ENCODE measurements at regions not wholly inside any gene's neighbourhood (a gene's known extent, or its start where the extent isn't known, plus 50 kb on each side); places are given as distances from the start of the nearest gene placed in this dataset.

DNA sequence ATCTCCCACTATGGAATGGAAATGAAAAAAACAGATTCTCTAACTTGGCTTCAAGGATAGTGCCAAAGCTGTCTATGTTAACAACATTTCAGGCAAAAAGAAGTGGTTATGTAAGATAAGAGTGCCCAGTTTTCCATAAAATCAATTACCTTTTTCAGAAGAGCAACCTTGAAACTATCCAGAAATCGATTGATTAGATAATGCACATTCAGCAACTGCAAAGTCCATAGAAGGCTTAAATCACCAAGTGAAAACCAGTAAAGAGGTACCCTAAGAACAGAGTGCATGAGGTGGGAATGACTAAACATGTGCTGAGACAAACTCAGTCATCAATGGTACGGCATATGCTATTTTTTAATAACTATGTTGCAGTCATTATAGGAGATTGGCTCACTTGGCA lies 71.9 kb upstream of the TNKS2 start:
- Mint-ChIP-seq H3K9me3 (no peaks in the 10 kb centered on the region), H3K4me1 (ENCODE audit: low read depth) (no peaks in the 10 kb centered on the region), H3K27me3 (ENCODE audit: insufficient read depth) (no peaks in the 10 kb centered on the region; the same call in 1 of the 2 replicates), H3K27ac (no peak overlapping the region), H3K4me3 (no peak overlapping the region), H3K36me3 (ENCODE audit: low read depth) (no peaks in the 10 kb centered on the region)
- TF ChIP-seq, protein P1, sequence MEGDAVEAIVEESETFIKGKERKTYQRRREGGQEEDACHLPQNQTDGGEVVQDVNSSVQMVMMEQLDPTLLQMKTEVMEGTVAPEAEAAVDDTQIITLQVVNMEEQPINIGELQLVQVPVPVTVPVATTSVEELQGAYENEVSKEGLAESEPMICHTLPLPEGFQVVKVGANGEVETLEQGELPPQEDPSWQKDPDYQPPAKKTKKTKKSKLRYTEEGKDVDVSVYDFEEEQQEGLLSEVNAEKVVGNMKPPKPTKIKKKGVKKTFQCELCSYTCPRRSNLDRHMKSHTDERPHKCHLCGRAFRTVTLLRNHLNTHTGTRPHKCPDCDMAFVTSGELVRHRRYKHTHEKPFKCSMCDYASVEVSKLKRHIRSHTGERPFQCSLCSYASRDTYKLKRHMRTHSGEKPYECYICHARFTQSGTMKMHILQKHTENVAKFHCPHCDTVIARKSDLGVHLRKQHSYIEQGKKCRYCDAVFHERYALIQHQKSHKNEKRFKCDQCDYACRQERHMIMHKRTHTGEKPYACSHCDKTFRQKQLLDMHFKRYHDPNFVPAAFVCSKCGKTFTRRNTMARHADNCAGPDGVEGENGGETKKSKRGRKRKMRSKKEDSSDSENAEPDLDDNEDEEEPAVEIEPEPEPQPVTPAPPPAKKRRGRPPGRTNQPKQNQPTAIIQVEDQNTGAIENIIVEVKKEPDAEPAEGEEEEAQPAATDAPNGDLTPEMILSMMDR (IDR thresholded peaks at IDR 0.05): no peak
- no peak for DNase-seq

DNA sequence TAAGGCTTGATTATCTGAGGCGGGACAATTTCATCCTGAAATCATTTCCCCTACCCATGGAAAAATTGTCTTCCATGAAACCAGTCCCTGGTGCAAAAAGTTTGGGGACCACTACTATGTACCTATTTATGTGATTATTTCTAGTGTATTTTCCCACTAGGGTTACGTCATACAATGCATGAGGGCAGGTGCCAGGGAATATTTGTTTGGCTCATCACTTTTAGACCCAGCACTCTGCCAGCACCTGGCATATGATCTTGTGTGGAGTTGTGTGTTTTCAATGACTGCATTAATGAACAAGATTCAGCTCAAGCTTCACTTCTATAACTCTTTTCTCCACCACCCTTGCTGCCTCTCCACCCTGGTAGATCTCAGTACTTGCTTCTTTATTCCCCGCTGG lies 73.3 kb upstream of the TNKS2 start:
- Mint-ChIP-seq H3K4me1 (ENCODE audit: low read depth) (no peaks in the 10 kb centered on the region), H3K27me3 (ENCODE audit: insufficient read depth) (peaks cover 2% of the 10 kb centered on the region; the same call in 1 of the 2 replicates), H3K9me3 (no peaks in the 10 kb centered on the region), H3K27ac (no peak overlapping the region), H3K4me3 (no peak overlapping the region), H3K36me3 (ENCODE audit: low read depth) (no peaks in the 10 kb centered on the region)
- TF ChIP-seq, protein P1 (IDR thresholded peaks at IDR 0.05): no peak
- no peak for DNase-seq

DNA sequence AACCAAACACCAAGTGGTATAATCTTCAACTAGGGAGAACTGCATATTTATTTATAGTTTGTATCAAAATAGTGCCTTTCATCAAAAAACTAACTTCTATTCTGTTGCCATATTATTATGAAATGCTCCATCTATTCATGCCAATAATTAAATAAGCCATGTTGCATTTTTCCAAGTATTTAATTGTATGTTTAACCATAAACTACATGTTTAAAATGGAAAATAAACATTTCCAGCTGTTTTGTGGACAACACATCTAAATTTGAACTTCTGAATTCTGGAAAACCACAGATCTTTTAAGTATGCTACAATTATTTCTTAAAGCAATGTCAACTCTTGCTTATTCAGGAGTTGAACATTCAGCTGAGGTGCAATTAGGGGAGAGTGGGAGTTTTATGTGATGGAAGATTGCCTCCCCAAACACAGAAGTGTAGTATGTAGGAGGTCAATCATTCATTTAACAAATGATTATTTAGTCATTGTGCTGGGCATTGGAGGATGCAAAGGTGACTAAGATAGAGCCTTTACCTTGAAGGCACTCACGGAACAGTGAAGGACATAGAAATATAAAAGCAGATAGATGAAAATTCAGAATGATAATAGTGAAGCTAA lies 80.7 kb upstream of the PPP1R3C start:
- Mint-ChIP-seq H3K9me3 (no peaks in the 10 kb centered on the region), H3K4me1 (ENCODE audit: low read depth) (peaks cover 19% of the 10 kb centered on the region), H3K4me3 (no peak overlapping the region), H3K36me3 (ENCODE audit: low read depth) (no peaks in the 10 kb centered on the region), H3K27ac (no peak overlapping the region), H3K27me3 (ENCODE audit: insufficient read depth) (peaks cover 18% of the 10 kb centered on the region)
- TF ChIP-seq, protein P1 (IDR thresholded peaks at IDR 0.05): no peak
- DNase-seq: no peak

DNA sequence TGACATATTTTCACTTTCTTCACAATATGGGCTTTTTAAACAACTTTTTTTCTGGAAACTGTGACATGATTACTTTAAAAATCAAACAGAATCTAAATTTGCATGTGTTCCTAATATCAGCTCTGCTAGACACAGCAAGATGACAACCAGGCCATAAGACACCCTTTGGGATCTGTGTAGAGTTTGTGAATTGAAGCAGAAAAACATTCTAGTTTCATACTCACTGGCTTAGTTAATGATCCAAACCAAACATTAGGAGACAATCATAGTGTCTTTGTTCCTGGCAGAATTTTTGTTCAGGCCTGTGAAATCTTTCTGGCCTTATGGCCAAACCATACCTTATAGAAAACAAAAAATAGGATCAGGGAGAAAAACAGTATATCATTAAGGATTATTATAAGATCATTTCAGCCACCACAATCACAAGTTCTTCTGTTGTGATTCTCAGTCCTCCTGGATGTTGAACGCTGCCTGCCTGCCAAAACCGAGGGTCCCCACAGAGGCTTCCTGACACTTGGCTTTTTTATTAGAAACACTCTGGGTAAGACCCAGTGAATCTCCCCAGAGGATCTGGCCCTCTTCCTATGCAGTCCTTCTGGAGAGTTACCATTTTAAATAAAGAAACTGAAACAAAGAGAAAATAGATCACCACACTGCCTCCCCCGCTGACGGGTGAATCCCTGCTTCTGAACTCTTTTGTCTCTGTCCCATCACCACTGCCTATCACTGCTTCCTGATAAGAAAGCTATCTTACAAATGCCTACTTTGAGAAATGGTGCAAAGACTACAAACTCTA lies 79.2 kb upstream of the PPP1R3C start:
- no peak overlapping the region for H3K27ac Mint-ChIP-seq
- no peak for DNase-seq
- H3K4me1 Mint-ChIP-seq (ENCODE audit: low read depth): peaks cover 19% of the 10 kb centered on the region
- TF ChIP-seq, protein P1 (IDR thresholded peaks at IDR 0.05): no peak
- peak overlapping the region; percentile 78 for H3K4me3 Mint-ChIP-seq
- H3K9me3 Mint-ChIP-seq: no peaks in the 10 kb centered on the region
- peaks cover 20% of the 10 kb centered on the region for H3K27me3 Mint-ChIP-seq (ENCODE audit: insufficient read depth)
- no peaks in the 10 kb centered on the region for H3K36me3 Mint-ChIP-seq (ENCODE audit: low read depth)

DNA sequence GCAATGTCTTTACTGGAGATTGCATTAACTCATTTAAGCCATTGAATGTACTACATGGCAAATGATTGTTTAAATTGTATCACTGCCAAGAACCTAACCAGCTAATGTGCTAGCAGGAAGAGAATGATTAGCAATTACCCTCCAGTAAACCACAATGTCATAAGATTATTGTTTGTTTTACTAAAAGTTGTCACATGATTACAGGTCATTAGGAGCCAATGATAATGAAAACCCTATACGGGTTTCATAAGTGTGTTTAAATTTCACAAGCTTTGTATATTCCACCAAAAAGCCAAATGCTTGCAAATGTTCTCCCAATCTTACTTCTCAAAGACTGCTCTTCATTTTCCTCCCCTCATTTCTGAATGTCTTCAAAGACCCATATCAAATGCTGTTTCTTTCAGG lies 76.5 kb upstream of the PPP1R3C start:
- H3K36me3 Mint-ChIP-seq (ENCODE audit: low read depth): no peaks in the 10 kb centered on the region
- H3K27me3 Mint-ChIP-seq (ENCODE audit: insufficient read depth): peaks cover 18% of the 10 kb centered on the region; the same call in 1 of the 2 replicates
- peaks cover 19% of the 10 kb centered on the region for H3K4me1 Mint-ChIP-seq (ENCODE audit: low read depth)
- TF ChIP-seq, protein P1 (IDR thresholded peaks at IDR 0.05): no peak
- H3K9me3 Mint-ChIP-seq: no peaks in the 10 kb centered on the region
- DNase-seq: no peak
- H3K4me3 Mint-ChIP-seq: no peak overlapping the region
- H3K27ac Mint-ChIP-seq: no peak overlapping the region

Measured in HFFc6 (cell line).